HG03439 (cell line): ENCODE measurements at regions not wholly inside any gene's neighbourhood (a gene's known extent, or its start where the extent isn't known, plus 50 kb on each side); places are given as distances from the start of the nearest gene placed in this dataset.

Experiments used
- ATAC-seq: cut with Tn5 transposase; IDR thresholded peaks from one replicate; pipeline ENCODE4 v1.9.1; 2021; ENCODE audit warnings: mild to moderate bottlenecking, moderate library complexity; ENCODE audit not compliant: unreplicated experiment

GRCh38 chr5:61621202-61621650, 289.2 kb downstream of the ZSWIM6 start:
- no peak for ATAC-seq

- ATAC-seq = no peak
Measured at GRCh38 chr5:61622156-61622555, 290.1 kb downstream of the ZSWIM6 start.

DNA sequence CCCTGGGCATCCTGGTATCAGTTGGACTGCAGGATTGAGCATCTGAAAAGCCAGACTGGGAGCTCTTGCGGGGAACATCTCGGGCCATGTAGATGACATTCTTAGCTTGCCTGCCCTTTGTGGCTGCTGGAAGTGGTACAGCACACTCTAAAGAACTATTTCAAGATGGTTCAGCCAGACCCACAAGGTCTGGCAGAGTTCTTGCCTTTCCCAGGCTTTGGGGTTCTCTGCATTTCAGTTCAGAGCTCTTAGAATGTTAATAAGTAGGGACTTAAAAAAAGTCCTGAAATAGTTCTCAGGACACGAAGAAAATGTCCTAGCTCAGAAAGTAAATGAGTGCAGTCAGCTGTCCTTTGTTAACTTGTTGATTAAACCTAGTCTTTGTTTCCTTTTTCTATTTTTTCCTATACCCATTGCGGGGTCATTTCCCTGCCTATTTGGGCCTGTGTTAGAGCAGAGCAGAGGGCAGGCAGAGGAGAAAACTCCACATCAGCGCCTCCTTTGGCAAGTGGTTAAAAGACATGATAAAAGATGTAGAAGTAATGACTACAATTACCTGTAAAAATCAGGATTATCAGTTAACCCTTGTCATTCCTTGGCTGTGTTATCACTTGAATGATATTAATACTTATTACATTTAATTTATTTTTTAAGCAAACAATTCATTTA, 291.5 kb downstream of the ZSWIM6 start:
- ATAC-seq = no peak

DNA sequence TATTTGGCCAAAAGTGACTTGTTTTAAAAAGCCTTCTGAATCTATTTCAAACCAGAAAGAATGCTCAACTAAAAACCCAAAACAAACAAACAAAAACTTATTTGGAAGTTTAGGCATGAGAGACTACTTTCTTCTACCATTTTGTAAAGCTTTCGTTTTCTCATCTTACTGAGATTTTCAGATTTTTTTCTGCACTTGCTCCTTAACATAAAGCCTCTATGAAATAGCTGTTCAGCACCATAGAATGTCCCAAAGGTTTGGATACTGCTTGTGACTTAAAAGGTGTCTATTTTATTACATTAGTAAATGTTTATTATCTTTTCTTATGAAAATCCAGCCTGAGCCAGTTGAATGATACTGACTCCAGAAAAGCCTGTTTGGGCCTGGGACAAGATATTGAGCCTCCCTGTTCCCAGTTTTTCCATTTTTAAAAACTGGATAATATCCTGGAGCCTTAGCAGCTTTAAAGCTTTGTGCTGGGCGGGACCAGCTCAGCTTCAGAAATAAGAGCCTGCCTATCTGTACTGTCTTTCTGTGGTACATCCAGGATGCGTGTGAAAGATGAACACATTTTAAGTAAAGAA, 292.6 kb downstream of the ZSWIM6 start:
- no peak for ATAC-seq

- ATAC-seq = no peak
Measured at GRCh38 chr5:61625137-61625561, 293.1 kb downstream of the ZSWIM6 start.

GRCh38 chr5:61625681-61626621, 293.9 kb downstream of the ZSWIM6 start:
- ATAC-seq = no peak

- no peak for ATAC-seq
Measured at GRCh38 chr5:61626639-61627282, 294.7 kb downstream of the ZSWIM6 start.

- no peak for ATAC-seq
Measured at GRCh38 chr5:61627531-61627930, 295.5 kb downstream of the ZSWIM6 start.

GRCh38 chr5:61630908-61631307, 298.9 kb downstream of the ZSWIM6 start:
- ATAC-seq = no peak

- ATAC-seq = no peak
Measured at GRCh38 chr5:61631438-61631941, 299.4 kb downstream of the ZSWIM6 start.

- ATAC-seq = no peak
Measured at GRCh38 chr5:61632064-61632463, 300.0 kb downstream of the ZSWIM6 start.

DNA sequence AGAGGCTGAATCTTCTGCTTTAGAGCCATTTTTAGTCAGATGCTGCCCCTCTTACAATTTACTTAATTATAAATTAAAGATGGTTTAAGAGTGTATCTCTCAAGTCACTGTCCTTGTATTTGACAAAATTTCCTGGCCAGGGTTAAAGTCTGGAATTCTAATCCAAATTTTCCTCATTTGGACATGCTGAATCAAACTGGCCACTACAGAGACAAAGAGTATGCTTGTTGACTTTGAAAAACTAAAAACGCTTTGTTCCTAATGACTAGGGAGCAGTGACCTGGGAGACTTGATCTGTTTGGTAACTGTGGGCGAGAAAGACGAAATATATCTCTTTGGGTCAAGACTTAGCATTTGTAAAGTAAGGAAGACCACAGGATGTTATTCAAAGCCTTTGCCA, 303.2 kb downstream of the ZSWIM6 start:
- ATAC-seq = no peak

- ATAC-seq = no peak
Measured at GRCh38 chr5:61637566-61637965, 305.5 kb downstream of the ZSWIM6 start.

GRCh38 chr5:61638476-61638875, 306.4 kb downstream of the ZSWIM6 start:
- ATAC-seq = no peak

- no peak for ATAC-seq
Measured at GRCh38 chr5:61640179-61641021, 308.3 kb downstream of the ZSWIM6 start.

- no peak for ATAC-seq
Measured at GRCh38 chr5:61641748-61642565, 309.9 kb downstream of the ZSWIM6 start.

DNA sequence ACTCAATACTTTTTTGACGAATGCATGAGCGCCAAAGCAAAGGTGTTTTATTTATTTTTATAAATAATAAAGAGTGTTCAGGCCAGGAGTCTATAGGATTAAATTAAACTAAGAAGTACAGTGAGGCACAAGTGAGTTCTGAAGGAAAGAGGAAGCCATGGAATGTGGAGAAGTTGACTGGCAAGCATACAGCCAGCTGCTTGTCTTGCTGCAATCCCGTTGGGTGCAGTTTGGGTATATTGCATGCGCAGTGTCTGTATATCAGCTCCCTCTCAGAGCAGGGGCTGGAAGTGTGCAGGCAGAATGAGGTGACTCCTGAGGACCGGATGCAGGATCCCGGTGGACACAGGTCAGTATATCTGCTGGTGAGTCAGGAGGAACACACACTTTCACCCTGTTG, 315.6 kb downstream of the ZSWIM6 start:
- ATAC-seq = no peak

DNA sequence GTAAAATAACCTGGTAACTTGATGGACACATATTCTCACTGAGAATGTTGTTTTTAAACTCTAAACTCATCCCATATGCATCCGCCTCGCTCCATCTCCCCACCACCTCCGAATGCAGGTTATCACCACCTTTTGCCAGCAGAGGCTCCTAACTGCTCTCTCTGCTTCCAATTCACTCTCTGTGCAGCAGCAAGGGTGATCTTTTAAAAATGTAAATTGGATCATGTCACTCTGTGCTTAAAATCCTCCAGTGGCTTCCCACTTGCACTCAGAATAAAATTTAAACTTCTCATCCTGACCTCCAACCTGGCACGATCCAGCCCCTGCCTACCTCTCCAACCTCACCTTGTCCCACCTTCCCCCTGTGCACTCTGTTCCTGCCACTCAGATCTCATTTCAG, 317.2 kb downstream of the ZSWIM6 start:
- ATAC-seq = no peak

DNA sequence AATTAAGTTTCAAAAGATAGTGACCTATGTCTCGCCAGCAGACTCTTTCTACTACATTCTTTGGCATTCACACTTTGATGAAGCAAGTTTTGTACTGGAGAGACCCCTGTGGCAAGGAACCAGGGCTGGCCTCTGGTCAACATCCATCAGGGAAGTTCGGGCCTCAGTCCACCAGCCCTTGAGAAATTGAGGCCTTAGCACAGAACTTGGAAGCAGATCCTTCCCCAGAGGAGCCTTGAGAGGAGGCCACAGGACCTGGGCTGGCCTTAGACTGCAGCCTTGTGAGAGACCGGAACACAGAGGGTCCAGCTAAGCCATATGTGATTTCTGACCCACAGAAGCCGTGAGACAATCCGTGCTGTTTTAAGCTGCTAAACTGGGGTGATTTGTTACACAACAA, 317.9 kb downstream of the ZSWIM6 start:
- ATAC-seq = no peak
